Cardiac fibroblast (primary cell): ENCODE measurements at regions not wholly inside any gene's neighbourhood (a gene's known extent, or its start where the extent isn't known, plus 50 kb on each side); places are given as distances from the start of the nearest gene placed in this dataset.

Experiments
- DNase-seq, 2 donors: peaks; one replicate each; pipeline versions ENCODE4 v3.0.0 to v3.0.0-alpha.2; 2010; ENCODE audit warnings: low read depth in 2 of 2
- H3K4me3 ChIP-seq, 2 donors: replicated peaks in 1 of 2; 1 replicate in 1 of 2; 2 replicates in 1 of 2; pipeline ENCODE4 v1.5.1; 2011; ENCODE audit warnings: low read depth in 2 of 2, low read length in 2 of 2, mild to moderate bottlenecking in 2 of 2, moderate library complexity in 1 of 2
- TF ChIP-seq, protein P1 (sequence below): IDR thresholded peaks from one replicate; pipeline ENCODE4 v1.5.1; 2011; ENCODE audit warnings: low read depth, mild to moderate bottlenecking, low read length, inconsistent platforms

DNA sequence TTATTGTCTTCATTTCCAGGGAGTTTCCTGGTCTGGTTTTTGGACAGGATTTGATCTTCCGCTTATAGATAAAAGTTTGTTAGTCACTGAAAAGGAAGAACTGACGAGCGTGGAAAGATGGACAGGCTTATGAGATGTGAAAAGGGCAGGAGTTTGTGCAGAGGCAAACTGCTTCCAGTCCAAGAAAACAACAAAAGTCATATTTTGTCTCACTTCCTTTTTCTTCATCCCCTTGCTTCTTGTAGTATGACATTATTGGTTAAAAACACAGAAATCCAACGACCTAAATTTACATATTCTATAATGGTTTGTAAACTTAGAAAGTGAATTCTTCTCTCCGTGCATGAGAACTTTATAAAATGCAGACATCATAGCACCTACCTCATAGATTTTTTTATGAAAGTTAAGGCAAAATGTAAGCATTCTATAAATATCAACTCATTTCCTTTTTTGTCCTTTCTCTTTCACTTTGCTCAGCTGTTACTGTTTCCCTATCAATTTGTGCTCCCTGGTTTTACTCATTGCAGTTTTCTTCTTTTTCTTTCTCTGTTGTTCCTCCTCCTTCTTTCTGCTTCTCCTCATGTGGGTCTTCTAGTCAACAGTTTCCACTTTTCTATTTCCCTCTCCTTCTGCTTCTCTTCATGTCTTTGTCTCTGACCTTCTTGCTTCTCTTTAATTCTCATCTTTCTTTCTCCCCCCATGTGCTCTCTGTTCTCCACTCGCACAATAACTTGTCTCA lies 370.2 kb downstream of the ARL4A start:
- peak; percentile 45 to 57 for DNase-seq
- TF ChIP-seq, protein P1, sequence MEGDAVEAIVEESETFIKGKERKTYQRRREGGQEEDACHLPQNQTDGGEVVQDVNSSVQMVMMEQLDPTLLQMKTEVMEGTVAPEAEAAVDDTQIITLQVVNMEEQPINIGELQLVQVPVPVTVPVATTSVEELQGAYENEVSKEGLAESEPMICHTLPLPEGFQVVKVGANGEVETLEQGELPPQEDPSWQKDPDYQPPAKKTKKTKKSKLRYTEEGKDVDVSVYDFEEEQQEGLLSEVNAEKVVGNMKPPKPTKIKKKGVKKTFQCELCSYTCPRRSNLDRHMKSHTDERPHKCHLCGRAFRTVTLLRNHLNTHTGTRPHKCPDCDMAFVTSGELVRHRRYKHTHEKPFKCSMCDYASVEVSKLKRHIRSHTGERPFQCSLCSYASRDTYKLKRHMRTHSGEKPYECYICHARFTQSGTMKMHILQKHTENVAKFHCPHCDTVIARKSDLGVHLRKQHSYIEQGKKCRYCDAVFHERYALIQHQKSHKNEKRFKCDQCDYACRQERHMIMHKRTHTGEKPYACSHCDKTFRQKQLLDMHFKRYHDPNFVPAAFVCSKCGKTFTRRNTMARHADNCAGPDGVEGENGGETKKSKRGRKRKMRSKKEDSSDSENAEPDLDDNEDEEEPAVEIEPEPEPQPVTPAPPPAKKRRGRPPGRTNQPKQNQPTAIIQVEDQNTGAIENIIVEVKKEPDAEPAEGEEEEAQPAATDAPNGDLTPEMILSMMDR: no peak
- H3K4me3 ChIP-seq: no peak overlapping the region

DNA sequence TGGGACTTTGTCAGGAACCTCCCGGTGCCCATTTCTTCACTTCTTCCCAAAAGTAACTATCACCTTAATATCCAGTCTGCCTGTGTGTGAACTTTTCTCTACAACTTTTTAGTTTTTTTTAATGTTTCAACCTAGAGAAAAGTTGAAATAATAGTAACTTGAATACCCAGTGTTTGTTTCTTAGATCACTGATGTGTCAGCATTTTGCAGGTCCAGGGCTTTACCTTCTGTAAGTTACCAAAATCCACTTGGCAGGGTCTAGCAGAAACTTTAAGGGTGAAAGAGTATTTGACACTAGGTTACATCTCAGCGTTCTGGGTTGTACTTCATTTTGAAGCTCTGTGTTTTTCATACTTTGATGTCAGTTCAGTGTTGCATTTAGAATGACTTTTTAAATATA lies 372.7 kb downstream of the ARL4A start:
- no peak overlapping the region for H3K4me3 ChIP-seq
- TF ChIP-seq, protein P1: no peak
- DNase-seq: no peak

DNA sequence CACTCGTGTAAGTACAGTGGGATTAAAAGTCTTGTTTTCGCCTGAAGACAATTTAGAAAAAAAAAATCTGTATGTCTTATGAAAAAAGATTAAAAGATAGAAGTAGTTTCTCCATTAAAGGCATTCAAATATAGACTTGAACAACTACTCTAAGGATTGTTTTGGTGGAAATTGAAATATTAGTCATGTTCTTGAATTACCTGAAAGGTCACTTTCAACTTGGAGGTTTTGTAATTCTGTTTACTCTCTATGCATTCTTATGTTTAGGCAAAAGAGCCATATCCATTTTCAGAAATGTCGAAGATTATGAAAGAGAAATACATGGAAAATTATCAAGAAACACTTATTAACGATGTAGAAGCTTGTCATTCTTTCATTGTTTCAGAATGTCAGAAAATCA lies 373.7 kb downstream of the ARL4A start:
- TF ChIP-seq, protein P1: no peak
- no peak for DNase-seq

DNA sequence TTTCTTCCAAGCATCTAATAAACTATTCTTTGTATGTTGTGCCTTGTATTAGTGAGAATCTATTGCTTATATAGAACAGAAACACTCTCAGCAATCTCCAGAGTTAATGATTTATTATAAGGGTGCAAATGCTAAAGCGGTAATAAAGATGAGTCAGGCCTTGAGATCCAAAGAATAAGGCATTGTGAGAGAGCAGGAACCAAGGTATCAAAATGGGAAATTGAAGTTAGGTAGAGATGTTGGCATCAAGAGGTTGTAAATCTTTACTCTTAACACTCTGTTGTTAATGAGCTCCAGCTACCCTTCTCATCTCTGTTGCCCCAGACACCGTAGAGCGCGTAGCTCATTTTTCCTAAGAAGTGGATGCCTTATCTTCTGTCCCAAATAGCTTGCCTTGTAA lies 375.2 kb downstream of the ARL4A start:
- H3K4me3 ChIP-seq: no peak overlapping the region
- TF ChIP-seq, protein P1: no peak
- DNase-seq: no peak

More for the DNA sequence above, 373.7 kb downstream of the ARL4A start:
- no peak overlapping the region for H3K4me3 ChIP-seq

DNA sequence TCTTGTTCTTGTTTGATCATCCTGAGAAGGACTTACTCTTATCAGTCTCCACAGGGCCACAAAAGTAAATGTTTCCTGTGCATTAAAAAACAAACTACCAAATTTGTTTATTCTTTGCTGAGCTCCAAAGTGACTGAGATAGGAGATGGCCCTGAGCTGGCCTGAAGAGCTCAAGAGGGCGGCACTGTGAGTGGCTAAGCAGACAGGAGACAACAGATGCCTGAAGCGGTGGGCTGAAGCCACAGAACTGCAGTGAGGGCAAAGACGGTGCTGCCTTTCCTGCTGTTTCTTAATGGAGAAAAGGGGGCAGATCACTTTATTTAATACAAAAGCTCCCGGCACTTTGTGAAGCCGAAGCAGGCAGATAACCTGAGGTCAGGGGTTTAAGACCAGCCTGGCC lies 379.6 kb downstream of the ARL4A start:
- TF ChIP-seq, protein P1: no peak
- H3K4me3 ChIP-seq: no peak overlapping the region
- no peak for DNase-seq

DNA sequence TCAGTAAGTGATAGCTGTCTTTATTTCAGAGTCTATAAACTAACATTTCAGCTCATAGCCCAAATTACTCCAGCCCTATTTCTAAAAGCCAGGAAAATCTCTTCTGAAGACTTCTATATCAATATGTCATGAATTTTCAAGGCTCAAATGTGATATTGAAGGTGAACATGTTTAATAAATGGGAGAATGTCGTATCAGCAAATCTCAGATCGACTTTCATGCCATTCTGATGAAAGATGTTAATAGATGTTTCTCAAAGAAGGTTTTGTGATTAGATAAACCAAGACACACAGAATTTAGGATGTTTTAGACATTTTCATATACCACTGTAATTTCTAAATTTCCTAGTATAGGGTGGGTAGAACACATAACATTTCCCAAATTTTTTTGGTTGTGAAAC lies 380.6 kb downstream of the ARL4A start:
- no peak for DNase-seq
- no peak overlapping the region for H3K4me3 ChIP-seq
- TF ChIP-seq, protein P1: no peak

DNA sequence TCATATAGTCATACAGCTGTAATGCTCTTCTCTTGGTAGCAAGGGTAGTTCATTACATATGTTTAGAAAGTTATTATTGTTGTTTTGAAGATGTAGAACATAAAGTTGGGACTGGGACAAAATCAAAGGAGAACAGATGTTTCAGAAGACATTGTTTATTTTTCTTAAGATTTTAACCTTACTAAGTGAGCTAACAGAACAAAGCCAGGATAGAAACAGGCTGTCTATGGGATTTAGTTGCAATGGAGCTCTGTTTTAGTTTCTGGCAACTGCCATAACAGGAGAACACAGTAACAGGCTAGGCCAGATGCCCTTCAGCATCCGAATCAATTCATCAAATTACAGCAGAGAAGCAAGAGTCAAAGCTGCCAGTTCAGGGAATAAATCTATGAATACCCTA lies 382.4 kb downstream of the ARL4A start:
- DNase-seq: no peak
- no peak overlapping the region for H3K4me3 ChIP-seq
- TF ChIP-seq, protein P1: no peak
